Vagina (tissue), 2 donors: ENCODE measurements at regions not wholly inside any gene's neighbourhood (a gene's known extent, or its start where the extent isn't known, plus 50 kb on each side); places are given as distances from the start of the nearest gene placed in this dataset.

Experiments
- POLR2AphosphoS5 ChIP-seq, 2 donors: sonication (generic); formaldehyde crosslinking; IDR thresholded peaks; one replicate each; pipeline ENCODE4 v1.9.0; 2017; ENCODE audit warnings: antibody characterized with exemption in 2 of 2, mild to moderate bottlenecking in 2 of 2, low read depth in 1 of 2; ENCODE audit not compliant: insufficient read depth in 1 of 2
- TF ChIP-seq, protein P1 (sequence below), 3 experiments: fragments of 450-650 bp in 2 of 3; fragments of 200-600 bp in 1 of 3; sonication (generic) in 1 of 3; IDR thresholded peaks; one replicate each; pipeline ENCODE4 v1.5.1; 2017 to 2019; ENCODE audit warnings: antibody characterized with exemption in 3 of 3, mild to moderate bottlenecking in 2 of 3, moderate library complexity in 2 of 3

DNA sequence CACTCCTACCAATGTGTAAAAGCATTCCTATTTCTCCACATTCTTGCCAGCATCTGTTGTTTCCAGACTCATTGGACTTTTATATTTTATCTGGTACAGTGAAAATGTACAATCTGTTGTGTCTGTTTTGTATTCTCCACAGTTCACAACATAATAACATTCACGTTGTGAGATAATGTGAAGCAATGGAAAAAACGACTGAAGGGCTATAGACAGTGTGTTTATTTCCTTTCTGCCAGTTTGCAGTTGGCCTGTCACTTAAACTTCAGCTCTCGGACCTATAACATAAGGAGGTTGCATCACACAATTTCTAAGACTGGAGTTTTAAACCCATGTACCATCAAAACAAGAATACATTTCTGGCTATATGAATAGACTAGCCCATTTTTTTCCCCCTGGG is 965.5 kb upstream of the ATXN8OS start:
- TF ChIP-seq, protein P1, sequence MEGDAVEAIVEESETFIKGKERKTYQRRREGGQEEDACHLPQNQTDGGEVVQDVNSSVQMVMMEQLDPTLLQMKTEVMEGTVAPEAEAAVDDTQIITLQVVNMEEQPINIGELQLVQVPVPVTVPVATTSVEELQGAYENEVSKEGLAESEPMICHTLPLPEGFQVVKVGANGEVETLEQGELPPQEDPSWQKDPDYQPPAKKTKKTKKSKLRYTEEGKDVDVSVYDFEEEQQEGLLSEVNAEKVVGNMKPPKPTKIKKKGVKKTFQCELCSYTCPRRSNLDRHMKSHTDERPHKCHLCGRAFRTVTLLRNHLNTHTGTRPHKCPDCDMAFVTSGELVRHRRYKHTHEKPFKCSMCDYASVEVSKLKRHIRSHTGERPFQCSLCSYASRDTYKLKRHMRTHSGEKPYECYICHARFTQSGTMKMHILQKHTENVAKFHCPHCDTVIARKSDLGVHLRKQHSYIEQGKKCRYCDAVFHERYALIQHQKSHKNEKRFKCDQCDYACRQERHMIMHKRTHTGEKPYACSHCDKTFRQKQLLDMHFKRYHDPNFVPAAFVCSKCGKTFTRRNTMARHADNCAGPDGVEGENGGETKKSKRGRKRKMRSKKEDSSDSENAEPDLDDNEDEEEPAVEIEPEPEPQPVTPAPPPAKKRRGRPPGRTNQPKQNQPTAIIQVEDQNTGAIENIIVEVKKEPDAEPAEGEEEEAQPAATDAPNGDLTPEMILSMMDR (IDR thresholded peaks at IDR 0.05) = no peak
- TF ChIP-seq POLR2AphosphoS5 (IDR thresholded peaks at IDR 0.05; ENCODE audit: insufficient read depth in 1 of 2, low read depth in 1 of 2) = no peak
